ENCODE measurements at regions not wholly inside any gene's neighbourhood (a gene's known extent, or its start where the extent isn't known, plus 50 kb on each side); places are given as distances from the start of the nearest gene placed in this dataset.

DNA sequence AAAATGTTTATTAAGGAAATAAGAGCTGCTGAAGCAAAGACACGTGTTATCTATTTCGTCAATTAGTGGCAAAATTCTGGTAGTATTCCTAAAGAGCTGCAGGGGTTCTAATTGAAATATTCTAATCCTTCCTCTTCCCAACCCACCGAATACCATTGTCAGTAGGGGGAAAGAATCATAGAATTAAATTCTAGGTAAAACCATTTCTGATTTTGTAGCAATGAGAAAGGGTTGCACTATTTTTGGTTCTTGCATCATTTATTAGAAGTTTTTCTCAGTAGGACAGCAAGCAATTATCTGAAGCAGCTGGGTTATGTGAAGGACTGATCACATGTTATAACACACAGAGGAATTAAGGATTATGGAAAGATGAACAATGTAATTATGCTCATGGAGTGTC lies 80.3 kb upstream of the SEMA6A start:
- TF ChIP-seq, protein P1, sequence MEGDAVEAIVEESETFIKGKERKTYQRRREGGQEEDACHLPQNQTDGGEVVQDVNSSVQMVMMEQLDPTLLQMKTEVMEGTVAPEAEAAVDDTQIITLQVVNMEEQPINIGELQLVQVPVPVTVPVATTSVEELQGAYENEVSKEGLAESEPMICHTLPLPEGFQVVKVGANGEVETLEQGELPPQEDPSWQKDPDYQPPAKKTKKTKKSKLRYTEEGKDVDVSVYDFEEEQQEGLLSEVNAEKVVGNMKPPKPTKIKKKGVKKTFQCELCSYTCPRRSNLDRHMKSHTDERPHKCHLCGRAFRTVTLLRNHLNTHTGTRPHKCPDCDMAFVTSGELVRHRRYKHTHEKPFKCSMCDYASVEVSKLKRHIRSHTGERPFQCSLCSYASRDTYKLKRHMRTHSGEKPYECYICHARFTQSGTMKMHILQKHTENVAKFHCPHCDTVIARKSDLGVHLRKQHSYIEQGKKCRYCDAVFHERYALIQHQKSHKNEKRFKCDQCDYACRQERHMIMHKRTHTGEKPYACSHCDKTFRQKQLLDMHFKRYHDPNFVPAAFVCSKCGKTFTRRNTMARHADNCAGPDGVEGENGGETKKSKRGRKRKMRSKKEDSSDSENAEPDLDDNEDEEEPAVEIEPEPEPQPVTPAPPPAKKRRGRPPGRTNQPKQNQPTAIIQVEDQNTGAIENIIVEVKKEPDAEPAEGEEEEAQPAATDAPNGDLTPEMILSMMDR (conservative IDR thresholded peaks at IDR 0.05 in 1 of 2, IDR thresholded peaks at IDR 0.05 in 1 of 2; ENCODE audit: extremely low read depth in 1 of 2, insufficient read depth in 1 of 2, low read depth in 1 of 2, low read length in 2 of 2): no peak
- TF ChIP-seq EZH2 (IDR thresholded peaks at IDR 0.05; ENCODE audit: borderline replicate concordance, low read length): no peak

All from mammary epithelial cell (primary cell).